ENCODE measurements at regions not wholly inside any gene's neighbourhood (a gene's known extent, or its start where the extent isn't known, plus 50 kb on each side); places are given as distances from the start of the nearest gene placed in this dataset.

GRCh38 chr11:97979741-97980140 lies 1041.0 kb upstream of the CNTN5 start:
- TF ChIP-seq CTCF (conservative IDR thresholded peaks at IDR 0.05; ENCODE audit: low read depth, low read length) (no peak), POLR2A (IDR thresholded peaks at IDR 0.05; ENCODE audit: low read depth, low read length) (no peak), NFE2L2 (IDR thresholded peaks at IDR 0.05; ENCODE audit: low read depth, low read length) (no peak), CEBPB (IDR thresholded peaks at IDR 0.05; ENCODE audit: low read depth, low read length) (no peak), RFX5 (IDR thresholded peaks at IDR 0.05; ENCODE audit: low read depth, low read length) (no peak), RAD21 (IDR thresholded peaks at IDR 0.05; ENCODE audit: low read length) (no peak)

All from IMR-90 (cell line).